Stimulated activated naive CD4-positive, alpha-beta T cell (primary cell): ENCODE measurements at regions not wholly inside any gene's neighbourhood (a gene's known extent, or its start where the extent isn't known, plus 50 kb on each side); places are given as distances from the start of the nearest gene placed in this dataset.
"Not testable (repeated sequence)": the region's sequence is repeated elsewhere in the genome, so short reads cannot be mapped to it uniquely, and the experiment has no call there.

ENCODE experiments used
- DNase-seq, 6 experiments: peaks; one replicate each; lab custom pipeline; 2025; lab: John Stamatoyannopoulos, UW

DNA sequence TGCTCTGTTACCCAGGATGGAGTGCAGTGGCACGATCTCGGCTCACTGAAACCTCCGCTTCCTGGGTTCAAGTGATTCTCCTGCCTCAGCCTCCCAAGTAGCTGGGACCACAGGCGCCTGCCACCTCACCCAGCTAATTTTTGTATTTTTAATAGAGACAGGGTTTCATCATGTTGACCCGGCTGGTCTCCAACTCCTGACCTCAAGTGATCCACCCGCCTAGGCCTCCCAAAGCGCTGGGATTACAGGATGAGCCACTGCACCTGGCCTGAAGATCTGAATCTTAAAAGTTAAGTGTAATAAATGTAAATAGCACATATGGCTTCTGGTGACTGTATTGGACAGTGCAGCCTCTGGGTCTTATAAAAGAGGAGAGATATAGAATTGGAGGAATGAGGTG, 74.2 kb upstream of the NOX3 start:
- DNase-seq, result not testable (repeated sequence)

DNA sequence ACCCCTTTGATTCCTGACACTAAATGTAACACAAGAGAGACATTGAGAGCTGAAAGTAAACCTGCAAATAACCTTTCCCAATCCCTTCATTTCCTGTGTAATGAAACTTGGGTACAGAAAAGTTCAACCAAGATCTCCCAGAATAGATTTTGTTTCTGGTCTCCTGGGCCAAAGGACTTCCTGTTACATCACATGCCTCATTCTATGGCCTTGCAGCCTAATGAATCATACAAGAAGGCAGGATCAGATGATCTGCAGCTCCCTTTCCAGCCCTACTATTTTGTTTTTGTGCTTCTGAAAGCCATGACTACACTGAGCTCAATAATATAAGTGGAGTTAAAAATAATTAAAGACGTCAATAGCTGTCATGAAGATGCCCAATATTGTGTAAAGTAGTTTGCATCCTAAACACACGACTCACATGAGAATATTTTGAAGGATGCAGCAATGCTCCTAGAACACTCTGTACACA, 73.4 kb upstream of the NOX3 start:
- DNase-seq, result no peak

DNA sequence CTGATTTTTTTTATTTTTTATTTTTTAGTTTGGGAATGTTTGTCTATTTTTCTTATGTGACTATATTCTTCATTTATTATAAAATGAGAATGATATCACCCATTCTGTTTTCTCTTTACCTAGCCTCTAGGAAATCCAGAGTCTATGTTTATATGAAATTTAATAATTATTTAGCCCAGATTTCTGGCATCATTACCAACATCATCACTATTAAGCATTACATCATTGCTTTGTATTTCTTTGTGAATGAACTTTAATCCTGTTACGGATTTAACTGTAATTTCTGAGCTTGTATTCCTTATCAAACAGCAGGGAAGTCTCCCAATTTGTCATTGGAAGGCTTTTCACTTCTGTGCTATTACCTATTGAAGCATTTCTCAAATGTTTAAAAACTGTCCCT, 72.7 kb upstream of the NOX3 start:
- no peak for DNase-seq

DNA sequence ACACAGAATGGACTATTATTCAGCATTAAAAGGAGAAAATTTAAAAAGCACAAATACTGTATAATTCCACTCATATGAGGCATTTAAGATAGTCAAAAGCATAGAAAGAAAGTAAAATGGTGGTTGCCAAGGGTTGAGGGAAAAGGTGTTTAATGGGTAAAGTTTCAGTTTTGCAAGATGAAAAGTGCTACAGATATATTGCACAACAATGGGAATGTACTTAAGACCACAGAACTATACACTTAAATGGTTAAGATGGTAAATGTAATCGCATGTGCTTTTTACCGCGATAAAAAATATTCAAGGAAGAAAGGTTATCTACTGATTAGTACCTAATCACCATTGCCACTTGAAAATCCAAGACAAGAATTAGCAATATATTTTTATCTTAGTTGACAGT, 71.8 kb upstream of the NOX3 start:
- DNase-seq, result no peak

DNA sequence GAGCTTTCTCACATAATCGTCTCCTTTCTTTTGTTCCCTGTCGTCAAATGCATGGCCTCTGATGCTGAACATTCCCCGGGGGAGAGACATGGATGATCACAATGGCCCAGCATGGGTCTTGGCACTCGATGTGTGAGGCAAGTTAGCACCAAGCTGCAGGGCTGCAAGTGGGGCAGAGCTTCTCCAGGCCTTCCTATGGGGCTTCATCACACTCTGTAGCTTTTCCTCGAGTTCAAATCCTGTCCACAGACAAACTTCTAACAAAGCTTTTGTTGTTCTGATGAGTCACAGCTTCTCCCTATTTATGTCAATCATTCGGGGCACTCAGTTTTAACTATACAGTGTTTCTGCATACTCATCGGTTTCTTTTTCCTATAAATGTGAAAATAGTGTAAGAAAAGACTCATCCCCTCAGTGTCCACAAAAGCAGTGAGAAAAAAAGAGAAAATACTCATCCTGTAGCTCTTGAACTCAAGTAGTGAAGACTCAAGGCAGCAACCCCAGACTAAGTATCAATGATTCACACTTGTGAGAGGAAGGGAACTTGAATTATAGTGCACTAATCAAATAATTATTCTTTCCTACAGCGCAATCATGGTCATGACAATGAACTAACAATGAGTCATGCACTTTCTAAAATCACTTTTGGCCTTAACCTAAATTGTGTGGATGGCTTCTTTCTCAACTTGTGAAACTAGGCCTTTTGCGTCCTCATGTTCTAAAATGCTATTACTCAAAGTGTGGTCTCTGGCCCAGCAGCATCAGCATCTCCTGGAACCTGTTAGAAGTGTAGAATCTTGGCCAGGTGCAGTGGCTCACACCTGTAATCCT, 68.4 kb upstream of the NOX3 start:
- no peak for DNase-seq

DNA sequence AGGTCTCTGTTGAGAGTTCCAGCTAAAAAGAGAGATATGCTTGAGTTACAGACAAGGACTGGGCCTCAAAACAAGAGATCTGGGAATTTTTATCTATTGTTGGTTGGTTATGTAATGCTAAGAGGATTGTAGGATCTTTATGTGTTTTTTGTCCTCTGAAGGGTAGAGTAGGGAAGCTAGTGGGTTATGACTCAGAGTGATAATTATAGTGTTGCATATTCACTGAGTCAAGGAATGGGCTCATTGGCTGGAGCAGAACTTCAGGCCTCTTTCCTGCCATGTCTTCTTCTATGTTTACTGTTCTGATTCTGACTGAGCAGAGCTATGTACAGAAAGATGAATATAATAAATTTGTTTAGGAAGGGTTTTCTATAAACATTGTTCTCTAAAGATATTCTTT, 66.1 kb upstream of the NOX3 start:
- no peak for DNase-seq

DNA sequence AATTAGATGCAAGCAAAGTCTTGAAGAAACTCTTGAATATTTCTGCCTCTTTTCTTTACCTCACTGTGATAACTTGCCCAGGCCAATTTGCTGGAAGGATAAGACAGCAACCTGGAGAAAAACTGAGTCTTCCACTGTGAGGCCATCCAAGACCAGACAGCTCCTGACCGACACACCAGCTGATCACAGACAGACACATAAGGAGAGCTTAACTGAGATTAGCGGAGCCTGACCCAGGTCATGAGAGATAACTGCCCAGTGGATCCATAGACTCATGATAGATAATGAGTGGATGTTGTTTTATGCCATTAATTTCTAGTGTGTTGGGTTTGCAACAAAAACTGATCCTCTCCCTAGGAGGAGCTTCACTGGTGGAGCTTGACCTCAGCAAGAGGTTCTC, 64.4 kb upstream of the NOX3 start:
- no peak for DNase-seq

DNA sequence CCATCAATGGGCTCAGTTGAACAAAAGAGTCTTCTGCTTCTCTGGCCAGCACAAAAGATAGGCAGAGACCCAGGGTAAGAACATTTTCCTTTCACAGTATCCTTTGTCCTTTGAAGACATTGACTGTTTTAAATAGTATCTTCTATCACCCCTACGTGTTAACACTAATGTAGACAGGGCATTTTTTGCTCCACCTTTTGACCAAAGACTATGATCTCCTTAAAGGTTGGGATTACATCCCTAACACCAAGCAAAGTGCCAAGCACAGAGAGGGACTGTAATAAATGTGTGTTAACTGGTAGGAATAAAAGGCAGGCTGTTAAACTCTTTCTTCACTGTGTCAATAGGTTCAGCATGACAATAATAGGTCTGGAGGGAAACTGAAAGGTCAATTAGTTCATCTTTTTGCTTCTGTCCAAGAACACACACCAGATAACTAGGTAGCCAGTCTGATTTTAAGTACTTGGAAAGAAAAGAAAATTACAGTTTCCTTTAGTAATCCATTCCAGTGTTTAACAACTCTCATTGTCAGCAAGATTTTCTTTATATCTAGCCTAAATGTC, 63.6 kb upstream of the NOX3 start:
- DNase-seq, result no peak

DNA sequence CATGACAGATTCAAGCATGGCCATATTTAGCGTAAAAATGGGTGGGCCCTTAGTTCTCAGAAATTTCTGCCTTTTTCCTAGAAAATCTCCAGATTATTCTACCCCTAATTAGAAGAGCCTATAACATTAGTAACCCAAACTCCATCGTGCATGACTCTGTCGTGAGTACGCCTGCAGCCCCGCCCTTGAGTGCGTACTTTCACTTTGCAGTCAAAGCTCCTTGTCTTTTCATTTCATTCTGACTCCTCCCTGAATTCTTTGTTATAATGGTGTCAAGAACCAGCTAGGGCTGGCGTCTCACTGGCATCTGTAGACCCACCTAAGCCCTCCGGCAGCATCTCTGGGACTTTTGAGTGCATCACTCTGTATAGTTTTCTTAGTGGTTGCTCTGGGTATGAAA, 61.7 kb upstream of the NOX3 start:
- DNase-seq, result no peak

DNA sequence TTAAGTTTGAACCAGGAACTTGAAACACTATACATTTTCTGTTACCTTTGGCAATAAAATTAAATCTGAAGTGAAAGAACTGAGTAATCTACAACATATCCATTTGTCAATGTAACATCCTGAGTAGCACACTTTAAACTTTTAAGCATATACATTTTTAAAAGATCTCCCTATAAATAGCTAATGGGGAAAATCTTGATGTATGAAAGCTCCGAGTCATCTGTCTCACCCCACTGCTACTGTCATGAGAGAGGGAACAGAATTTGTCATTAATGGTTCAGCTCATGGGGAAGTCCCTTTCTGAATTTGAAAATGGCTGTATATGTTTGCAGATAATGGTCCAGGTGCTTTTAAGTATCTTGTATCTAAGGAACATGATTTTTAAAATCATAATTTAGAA, 55.2 kb upstream of the NOX3 start:
- DNase-seq, result no peak

DNA sequence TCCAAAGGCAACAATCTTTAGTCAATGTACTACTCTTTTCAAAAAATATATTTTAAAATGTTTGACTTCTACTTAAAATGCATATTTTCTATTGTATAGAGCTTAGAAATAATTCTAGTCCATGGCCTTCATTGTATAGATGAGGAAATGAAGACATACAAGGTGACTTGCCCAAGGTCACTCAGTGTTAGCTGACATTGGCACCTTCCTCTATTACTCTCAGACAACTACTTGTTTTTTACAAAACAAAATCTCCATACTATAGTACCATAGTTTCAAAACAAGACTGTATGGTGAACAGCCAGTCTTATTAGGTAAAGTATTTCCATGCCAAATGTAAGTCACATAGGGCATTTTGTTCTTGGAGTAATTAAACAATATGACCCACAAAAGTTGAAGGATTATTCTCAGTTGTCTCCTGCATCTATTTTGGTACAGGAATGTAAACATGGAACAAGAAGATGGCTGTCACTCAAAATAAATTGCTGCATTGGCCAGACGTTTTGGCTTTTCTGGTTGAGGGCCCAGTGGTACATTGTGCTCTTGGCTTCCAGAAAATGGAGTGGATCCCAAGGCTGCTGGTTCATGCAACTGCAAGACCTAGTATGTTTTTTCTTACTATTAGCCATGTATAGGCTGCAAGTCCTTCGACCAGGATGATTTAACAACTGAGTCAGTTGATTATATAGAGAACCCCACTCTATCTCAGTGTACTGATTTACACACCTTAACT, 54.3 kb upstream of the NOX3 start:
- no peak for DNase-seq

DNA sequence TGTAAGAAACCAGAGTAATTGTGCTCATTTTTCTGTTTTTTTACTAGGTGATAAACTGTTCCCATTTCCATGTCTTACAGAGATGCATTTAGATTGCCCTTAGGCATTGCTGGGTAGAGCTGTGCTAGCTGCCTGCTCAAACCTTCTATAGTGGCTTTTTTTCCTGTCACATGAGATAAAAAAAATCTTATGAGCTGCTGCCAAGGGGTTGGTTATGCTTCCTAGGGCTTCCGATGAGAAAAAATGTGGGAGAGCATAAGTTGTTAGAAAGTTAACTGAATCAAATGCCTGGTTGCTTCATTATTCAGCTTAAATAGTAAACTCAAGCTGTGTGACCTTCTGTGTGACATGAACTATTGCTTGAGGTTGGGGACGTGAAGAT, 50.0 kb upstream of the NOX3 start:
- DNase-seq, result no peak
